ENCODE measurements at regions not wholly inside any gene's neighbourhood (a gene's known extent, or its start where the extent isn't known, plus 50 kb on each side); places are given as distances from the start of the nearest gene placed in this dataset.

DNA sequence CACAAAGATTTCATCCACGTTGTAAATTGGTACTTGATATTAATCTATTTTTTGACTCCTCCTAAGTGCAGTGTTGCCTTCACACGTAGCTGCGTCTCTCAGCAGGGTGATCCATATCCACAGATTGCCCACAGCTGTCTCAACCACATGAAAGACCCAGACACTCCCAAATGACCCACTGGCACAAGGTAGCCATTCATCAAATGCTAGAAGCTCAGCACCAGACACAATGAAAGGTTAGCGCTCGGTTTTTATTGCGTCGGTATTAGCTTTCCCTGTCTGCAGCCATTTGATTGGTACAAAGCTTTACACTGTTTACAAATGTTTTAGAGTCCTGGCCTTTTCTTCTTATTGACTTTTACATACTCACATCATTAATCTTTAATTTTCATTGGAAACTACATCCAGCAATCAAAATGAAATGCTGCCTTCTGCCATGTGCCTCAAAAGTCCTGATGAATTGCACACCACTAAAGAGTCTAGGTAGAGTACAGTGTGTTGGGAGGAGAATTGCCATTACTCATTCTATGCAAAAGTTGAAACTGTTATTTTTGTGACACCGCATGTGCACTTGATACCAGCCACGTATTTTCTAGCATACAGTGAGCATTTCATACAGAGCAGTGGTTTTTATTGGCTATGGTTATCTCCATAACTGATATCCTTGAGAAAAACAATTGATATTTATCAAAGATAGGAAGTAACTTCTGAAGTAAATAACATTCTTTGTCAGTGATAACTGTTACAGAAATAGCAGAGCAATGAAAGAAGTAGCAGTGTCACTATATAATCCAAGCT is 127.3 kb upstream of the NUDT7 start:
- DNase-seq = no peak

DNA sequence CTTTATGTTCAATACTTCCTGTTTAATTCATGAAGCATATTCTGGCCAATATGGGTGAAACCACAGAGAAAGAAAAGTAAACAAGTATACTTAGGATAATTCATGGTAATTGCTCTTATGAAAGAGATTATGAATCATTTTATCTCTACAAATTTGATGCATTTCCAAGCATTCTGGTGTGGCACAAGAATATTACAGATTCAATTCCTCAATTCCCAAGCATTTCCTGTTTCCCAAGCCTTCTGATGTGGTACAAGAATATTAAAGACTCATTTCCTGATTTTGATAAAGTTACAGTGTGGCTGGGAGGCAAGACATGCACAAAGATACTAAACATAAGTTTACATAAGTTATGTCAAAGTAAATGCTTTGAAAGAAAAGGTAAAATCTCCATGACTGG is 126.1 kb upstream of the NUDT7 start:
- DNase-seq = no peak

GRCh38 chr16:77599793-77600415 is 122.4 kb upstream of the NUDT7 start:
- DNase-seq = no peak

DNA sequence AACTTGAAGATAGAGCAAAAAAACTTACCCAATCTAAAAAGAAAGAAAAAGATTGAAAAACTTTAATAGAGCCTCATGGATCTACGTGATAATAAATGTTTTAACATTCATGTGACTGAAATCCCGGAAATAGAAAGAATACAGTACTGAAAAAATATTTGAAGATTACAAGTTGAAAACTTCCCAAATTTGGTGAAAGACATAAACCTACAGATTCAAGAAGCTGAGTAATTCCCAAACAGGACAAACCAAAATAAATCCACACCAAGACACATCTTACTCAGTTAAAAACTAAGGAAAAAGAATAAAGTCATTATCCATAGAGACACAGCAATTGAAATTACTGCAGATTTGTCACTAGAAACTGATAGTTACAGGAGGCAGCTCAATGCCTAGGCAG is 121.8 kb upstream of the NUDT7 start:
- no peak for DNase-seq

GRCh38 chr16:77603656-77604055 is 118.7 kb upstream of the NUDT7 start:
- DNase-seq = no peak

- no peak for DNase-seq
Observed at GRCh38 chr16:77610496-77610895, 111.8 kb upstream of the NUDT7 start.

DNA sequence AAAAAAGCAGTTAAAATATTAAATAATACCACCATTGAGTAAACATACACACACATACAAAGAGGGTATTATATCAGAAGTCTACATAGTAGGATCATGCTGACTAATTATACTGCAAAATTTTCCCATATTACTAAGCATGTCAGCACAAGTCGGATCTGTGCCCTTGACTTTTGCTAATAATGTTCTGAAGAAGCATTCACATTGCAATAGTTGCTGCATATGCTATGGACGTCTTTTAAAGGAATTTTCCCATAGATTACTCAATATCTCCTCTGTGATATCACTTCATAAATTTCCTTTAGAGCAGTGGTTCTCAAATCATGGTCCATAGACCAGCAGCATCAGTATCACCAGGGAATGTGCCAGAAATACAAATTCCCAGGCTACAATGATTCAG is 110.9 kb upstream of the NUDT7 start:
- DNase-seq = no peak

GRCh38 chr16:77612596-77612995 is 109.7 kb upstream of the NUDT7 start:
- DNase-seq = no peak

GRCh38 chr16:77613095-77613494 is 109.2 kb upstream of the NUDT7 start:
- no peak for DNase-seq

GRCh38 chr16:77617553-77617952 is 104.8 kb upstream of the NUDT7 start:
- no peak for DNase-seq

GRCh38 chr16:77617996-77618395 is 104.3 kb upstream of the NUDT7 start:
- DNase-seq = no peak

- no peak for DNase-seq
Observed at GRCh38 chr16:77618951-77619350, 103.4 kb upstream of the NUDT7 start.

DNA sequence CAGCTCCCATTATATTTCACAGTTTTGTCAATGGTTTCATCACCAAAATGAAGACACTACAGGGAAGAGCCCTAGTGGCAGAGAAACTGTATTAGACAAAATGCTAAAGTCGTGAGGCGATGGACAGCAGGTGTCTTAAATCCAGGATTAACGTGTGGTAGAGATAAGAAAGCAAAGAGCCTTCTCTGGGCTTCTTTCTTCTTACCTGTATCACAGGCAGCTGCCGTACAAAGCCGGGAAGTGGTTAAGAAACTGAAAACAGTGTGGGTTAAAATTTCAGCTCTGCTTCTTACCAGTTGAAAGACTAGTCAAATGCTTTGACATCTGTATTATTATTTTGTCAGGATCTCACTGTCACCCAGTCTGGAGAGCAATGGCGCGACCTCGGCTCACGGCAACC is 98.2 kb upstream of the NUDT7 start:
- no peak for DNase-seq

- no peak for DNase-seq
Observed at GRCh38 chr16:77636615-77637014, 85.7 kb upstream of the NUDT7 start.

DNA sequence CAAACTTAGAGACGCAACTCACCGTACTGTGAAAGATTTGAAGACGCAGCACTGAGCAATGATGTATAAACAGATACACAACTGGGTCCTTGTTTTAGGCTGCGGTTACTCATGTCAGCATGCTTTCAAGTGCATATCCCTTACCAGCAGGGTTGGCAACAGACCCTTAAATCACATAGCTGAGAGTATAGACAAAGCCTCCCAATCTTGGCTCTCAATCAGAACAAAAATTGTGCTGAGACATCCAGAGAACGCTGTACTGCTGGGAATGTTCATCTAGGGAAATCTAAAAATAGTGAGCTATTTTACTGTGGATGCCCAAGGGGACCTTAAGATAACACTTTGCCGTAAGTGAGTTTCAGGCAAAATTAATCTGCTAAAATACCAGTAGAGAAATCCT is 84.4 kb upstream of the NUDT7 start:
- no peak for DNase-seq

DNA sequence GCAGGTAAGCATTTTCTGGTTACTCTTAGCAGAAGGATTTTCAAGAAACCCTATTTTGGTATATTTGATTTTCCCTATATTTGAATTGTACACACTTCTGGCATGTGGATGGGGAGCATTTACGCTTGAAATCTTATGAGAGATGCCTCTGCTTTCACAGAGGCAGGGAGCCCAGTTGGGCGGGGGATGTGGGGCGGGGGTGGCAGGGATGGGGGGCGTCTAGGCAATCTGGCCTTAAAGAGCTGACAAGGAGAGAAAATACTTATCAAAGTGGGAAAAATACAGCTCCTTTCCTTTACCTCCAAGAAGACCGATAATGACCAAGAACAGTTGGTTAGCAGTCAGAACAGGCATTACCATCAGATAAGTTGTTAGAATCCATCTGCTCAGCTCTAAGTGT is 79.1 kb upstream of the NUDT7 start:
- DNase-seq = no peak

- DNase-seq = no peak
Observed at GRCh38 chr16:77645764-77646163, 76.5 kb upstream of the NUDT7 start.

DNA sequence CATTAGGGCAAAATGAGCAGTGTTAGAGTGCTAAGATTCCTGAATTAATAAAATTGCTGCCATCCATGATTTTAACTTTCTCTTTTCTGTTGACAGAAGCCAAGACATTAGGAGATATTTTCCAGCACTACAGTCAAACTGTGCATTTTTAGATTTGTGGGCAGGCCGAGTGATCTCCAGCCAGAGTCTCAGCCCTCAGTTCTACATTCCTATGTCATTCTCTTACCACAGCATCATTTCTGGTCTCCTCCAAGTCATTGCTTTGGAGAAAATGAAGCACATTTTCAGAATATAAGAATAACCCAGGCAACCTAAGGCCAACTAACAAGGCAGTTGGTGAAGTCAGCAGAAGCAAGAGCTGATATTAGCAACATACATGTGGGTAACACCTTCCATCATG is 74.6 kb upstream of the NUDT7 start:
- no peak for DNase-seq

DNA sequence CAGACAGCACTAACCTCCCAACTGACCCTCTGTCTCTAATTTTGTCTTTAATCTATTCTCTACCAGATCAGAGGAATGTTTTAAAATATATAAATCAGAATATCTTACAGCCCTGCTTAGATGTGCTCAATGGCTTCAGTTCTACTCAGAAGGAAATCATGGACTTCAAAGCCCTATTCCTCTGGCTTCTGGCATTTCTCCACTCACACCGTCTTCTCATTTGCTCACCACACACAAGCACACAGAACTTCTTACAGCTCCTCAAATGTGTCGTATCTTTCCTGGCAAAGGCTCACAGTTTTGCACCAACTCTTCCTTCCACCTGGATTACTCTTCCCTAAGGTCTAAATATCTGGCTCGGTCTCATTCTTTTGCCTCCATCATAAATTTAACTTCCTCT is 71.6 kb upstream of the NUDT7 start:
- DNase-seq = no peak

DNA sequence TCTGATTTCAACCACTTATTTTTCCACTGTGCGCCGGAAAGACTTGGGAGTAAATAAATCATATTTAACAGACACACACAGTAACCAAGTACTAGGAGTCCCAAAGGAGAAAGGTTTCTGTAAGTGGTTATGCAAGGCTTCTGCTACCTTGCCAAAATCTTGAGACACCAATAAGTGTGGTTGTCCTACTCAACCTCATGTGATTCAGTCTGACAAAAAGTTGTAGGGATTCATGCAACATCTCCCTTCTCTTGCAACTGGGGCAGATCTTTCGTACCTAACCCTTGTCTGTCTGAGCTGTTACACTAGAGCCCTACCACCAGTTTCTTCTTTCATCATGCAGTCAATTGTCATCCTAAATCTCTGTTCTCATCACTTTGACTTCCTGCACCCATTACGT is 69.9 kb upstream of the NUDT7 start:
- no peak for DNase-seq

- no peak for DNase-seq
Observed at GRCh38 chr16:77657016-77657415, 65.3 kb upstream of the NUDT7 start.

- DNase-seq = no peak
Observed at GRCh38 chr16:77660311-77660710, 62.0 kb upstream of the NUDT7 start.

DNA sequence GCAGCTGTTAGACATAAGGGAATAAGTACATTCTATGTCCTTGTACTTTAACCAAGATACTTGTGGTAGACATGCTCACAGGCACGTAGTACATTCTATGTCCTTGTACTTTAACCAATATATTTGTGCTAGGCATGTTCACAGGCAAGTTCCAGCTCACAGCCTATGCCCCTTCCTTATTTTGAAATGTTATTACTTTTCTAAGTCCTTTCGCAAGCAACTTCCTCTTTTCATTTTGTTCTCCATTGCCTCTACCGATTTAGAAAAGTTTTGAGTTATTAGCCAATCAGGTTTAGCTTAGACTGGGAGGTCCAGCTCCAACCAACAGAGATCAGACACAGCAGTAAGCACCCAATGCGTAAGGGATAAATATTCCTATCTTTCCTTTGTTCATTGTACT is 60.1 kb upstream of the NUDT7 start:
- DNase-seq = no peak

DNA sequence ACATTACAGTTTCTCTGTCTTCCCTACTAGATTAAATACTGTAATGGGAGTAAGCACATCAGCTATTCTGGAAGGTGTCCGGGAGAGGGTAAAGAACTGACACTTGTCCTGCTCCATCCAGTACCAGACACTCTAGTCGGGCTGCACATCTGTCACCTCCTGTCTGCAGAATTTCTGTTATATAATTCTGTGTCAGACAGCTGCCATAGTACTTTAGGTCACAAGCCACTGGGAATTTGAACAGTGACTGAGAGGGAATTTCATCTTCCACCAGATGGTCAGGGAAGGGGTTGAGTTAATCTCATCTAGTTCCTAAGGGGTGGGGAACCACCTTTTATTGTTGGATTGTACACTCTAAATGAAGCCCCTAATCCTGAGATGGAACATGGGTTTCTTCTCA is 58.6 kb upstream of the NUDT7 start:
- DNase-seq = no peak

DNA sequence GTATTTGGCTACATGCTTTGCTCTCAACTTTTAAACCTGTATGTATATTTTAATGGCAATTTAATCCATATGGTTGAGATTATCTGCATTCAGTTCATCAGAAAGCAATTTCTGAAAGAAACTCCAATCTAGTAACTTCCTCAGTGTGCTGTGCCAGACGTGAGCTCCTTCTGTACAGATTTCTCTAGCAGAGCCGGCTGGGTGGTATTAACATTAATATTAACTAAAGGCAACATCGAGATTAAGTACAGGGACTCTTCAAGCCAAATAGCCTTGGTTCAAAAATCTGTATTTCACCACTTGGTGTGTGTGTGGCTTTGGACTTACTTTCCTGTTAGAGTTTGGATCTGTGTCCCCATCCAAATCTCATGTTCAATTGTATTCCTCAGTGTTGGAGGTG is 55.5 kb upstream of the NUDT7 start:
- no peak for DNase-seq

Data from KG1 (cell line).